NB4 (cell line): ENCODE measurements at regions not wholly inside any gene's neighbourhood (a gene's known extent, or its start where the extent isn't known, plus 50 kb on each side); places are given as distances from the start of the nearest gene placed in this dataset.
"Not testable (repeated sequence)": the region's sequence is repeated elsewhere in the genome, so short reads cannot be mapped to it uniquely, and the experiment has no call there.

Source experiments
- CTCF ChIP-seq: IDR thresholded peaks from one replicate; pipeline ENCODE4 v1.5.1; 2012; ENCODE audit warnings: low read depth, low read length
- MAX ChIP-seq: IDR thresholded peaks from 2 replicates; pipeline ENCODE4 v1.6.1; 2011; ENCODE audit warnings: low read depth, low read length
- MYC ChIP-seq: IDR thresholded peaks from 2 replicates; pipeline ENCODE4 v1.6.1; 2011; ENCODE audit warnings: low read depth, low read length
- POLR2A ChIP-seq: IDR thresholded peaks from 2 replicates; pipeline ENCODE4 v1.6.1; 2011; ENCODE audit warnings: mild to moderate bottlenecking; ENCODE audit not compliant: insufficient read length; ENCODE audit errors: extremely low read depth

- not testable (repeated sequence) for TF ChIP-seq CTCF, MYC, POLR2A, MAX
Measured at GRCh38 chr7:65652669-65653068, 220.2 kb upstream of the VKORC1L1 start.
